ENCODE measurements at regions not wholly inside any gene's neighbourhood (a gene's known extent, or its start where the extent isn't known, plus 50 kb on each side); places are given as distances from the start of the nearest gene placed in this dataset.

DNA sequence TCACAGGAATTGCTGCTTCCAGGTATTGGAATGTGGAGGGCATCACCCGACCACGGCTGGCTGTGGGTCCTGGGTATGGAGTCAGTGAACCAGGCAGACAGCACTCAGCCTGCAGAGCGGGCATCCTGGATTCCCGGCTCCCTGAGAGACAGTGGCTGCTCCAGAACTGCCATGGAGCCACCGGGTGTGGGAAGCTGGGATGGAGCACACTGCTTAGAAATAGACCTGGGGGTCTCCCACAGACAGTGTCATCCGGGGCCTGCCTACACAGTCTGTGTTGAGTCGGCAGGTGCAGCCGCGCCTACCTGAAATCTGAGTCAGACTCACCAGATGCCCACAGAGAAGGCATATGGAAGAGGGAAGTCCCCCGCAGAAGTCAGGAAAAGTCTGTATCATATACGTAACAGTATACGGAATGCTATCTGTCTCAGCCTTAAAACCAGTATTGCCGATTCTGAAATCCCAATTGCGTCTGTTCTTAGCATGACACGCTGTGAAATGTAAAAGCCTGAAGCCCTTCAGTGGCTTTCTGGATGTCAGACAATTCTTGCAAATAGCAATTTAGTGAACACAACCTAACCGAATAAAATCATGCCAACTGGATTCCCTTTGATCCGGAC, 509.7 kb upstream of the MYT1L start:
- Histone ChIP-seq H3K4me1 (ENCODE audit: control insufficient read depth in 1 of 2, insufficient read depth in 2 of 2, low read length in 2 of 2) (no peaks in the 10 kb centered on the region), H3K27ac (ENCODE audit: low read depth, low read length) (no peak overlapping the region), H3K4me3 (replicated peaks in 1 of 2; ENCODE audit: low read depth in 1 of 2, low read length in 2 of 2) (no peak overlapping the region), H3K36me3 (ENCODE audit: control insufficient read depth in 1 of 2, insufficient read depth in 2 of 2, low read length in 2 of 2) (no peaks in the 10 kb centered on the region), H2AFZ (ENCODE audit: low read depth, low read length, poor library complexity, severe bottlenecking) (no peak overlapping the region), H3K27me3 (ENCODE audit: insufficient read depth, low read length) (peaks cover 9% of the 10 kb centered on the region; the same call in 1 of the 2 replicates), H3K9me2 (ENCODE audit: insufficient read depth) (no peaks in the 10 kb centered on the region), H3K9me3 (ENCODE audit: control insufficient read depth in 1 of 2, insufficient read depth in 1 of 2, low read depth in 1 of 2, low read length in 2 of 2) (no peaks in the 10 kb centered on the region), H3K4me2 (ENCODE audit: low read length) (no peak overlapping the region), H4K20me1 (ENCODE audit: insufficient read depth) (no peaks in the 10 kb centered on the region), H3K9ac (ENCODE audit: low read length) (no peak overlapping the region), H3K79me2 (ENCODE audit: insufficient read depth, low read length) (no peaks in the 10 kb centered on the region)
- TF ChIP-seq SP1 (IDR thresholded peaks at IDR 0.05; ENCODE audit: low read depth) (no peak), RAD21 (IDR thresholded peaks at IDR 0.05; ENCODE audit: low read depth) (no peak), ZFX (IDR thresholded peaks at IDR 0.05) (no peak), CEBPB (IDR thresholded peaks at IDR 0.05; ENCODE audit: low read depth) (no peak), FOSL1 (IDR thresholded peaks at IDR 0.05; ENCODE audit: low read depth) (no peak), ZNF274 (IDR thresholded peaks at IDR 0.05; ENCODE audit: low read depth, low read length) (no peak), EZH2phosphoT487 (IDR thresholded peaks at IDR 0.05; ENCODE audit: borderline replicate concordance) (no peak), TCF7L2 (IDR thresholded peaks at IDR 0.05; ENCODE audit: borderline replicate concordance, extremely low read depth, insufficient read depth, insufficient read length) (no peak)
- TF ChIP-seq, protein P1, sequence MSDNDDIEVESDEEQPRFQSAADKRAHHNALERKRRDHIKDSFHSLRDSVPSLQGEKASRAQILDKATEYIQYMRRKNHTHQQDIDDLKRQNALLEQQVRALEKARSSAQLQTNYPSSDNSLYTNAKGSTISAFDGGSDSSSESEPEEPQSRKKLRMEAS (IDR thresholded peaks at IDR 0.05): no peak
- TF ChIP-seq, protein P2, sequence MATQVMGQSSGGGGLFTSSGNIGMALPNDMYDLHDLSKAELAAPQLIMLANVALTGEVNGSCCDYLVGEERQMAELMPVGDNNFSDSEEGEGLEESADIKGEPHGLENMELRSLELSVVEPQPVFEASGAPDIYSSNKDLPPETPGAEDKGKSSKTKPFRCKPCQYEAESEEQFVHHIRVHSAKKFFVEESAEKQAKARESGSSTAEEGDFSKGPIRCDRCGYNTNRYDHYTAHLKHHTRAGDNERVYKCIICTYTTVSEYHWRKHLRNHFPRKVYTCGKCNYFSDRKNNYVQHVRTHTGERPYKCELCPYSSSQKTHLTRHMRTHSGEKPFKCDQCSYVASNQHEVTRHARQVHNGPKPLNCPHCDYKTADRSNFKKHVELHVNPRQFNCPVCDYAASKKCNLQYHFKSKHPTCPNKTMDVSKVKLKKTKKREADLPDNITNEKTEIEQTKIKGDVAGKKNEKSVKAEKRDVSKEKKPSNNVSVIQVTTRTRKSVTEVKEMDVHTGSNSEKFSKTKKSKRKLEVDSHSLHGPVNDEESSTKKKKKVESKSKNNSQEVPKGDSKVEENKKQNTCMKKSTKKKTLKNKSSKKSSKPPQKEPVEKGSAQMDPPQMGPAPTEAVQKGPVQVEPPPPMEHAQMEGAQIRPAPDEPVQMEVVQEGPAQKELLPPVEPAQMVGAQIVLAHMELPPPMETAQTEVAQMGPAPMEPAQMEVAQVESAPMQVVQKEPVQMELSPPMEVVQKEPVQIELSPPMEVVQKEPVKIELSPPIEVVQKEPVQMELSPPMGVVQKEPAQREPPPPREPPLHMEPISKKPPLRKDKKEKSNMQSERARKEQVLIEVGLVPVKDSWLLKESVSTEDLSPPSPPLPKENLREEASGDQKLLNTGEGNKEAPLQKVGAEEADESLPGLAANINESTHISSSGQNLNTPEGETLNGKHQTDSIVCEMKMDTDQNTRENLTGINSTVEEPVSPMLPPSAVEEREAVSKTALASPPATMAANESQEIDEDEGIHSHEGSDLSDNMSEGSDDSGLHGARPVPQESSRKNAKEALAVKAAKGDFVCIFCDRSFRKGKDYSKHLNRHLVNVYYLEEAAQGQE (IDR thresholded peaks at IDR 0.05; ENCODE audit: low read depth): no peak
- ChIA-PET CTCF (no interaction called here), RAD21 (ENCODE audit: low non-redundant PET in 1 of 2, low total read pairs in 2 of 2, uncharacterized antibody in 2 of 2, unreplicated experiment in 2 of 2) (no interaction called here), POLR2A (no interaction called here)
- intact Hi-C loops (cut with micrococcal nuclease): loop anchor here (5.0 kb wide), 2 partner anchors 462 to 812 kb away; no protein-coding TSS in a partner anchor
- DNase-seq (ENCODE audit: low read depth, low spot score) (no peak), ATAC-seq (no peak)
- BruUV-seq (replicated peaks): no TSS peak

Measured in HCT116 (cell line).